GM19239 (cell line): ENCODE measurements at regions not wholly inside any gene's neighbourhood (a gene's known extent, or its start where the extent isn't known, plus 50 kb on each side); places are given as distances from the start of the nearest gene placed in this dataset.
"Not testable (repeated sequence)": the region's sequence is repeated elsewhere in the genome, so short reads cannot be mapped to it uniquely, and the experiment has no call there.

Source experiments
- DNase-seq: peaks from one replicate; pipeline ENCODE4 v3.0.0; 2011; ENCODE audit warnings: low spot score; ENCODE audit not compliant: insufficient read length
- FAIRE-seq: peaks from 2 replicates; lab custom pipeline; 2011; peaks lifted over from hg19 to GRCh38; lab: Jason Lieb, UNC

DNA sequence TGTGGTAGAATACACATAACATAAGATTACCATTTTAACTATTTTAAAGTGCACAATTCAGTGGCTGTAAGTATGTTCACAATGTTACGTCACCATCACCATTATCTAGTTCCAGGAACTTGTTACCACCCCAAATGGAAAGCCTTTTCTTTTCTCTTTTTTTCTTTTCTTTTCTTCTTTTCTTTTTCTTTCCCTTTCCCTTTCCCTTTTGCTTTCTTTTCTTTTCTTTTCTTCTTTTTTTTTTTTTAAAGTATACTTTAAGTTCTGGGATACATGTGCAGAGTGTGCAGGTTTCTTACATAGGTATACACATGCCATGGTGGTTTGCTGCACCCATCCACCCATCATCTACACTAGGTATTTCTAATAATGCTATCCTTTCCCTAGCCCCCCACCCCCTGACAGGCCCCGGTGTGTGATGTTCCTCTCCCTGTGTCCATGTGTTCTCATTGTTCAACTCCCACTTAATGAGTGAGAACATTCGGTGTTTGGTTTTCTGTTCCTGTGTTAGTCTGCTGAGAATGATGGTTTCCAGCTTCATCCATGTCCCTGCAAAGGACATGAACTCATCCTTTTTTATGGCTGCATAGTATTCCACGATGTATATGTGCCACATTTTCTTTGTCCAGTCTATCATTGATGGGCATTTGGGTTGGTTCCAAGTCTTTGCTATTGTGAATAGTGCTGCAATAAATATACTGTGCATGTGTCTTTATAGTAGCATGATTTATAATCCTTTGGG, 131.0 kb upstream of the PITX1 start:
- not testable (repeated sequence) for FAIRE-seq, DNase-seq

- no peak for DNase-seq
- no peak for FAIRE-seq
These were observed 129.9 kb upstream of the PITX1 start for GRCh38 chr5:135163964-135164363.

DNA sequence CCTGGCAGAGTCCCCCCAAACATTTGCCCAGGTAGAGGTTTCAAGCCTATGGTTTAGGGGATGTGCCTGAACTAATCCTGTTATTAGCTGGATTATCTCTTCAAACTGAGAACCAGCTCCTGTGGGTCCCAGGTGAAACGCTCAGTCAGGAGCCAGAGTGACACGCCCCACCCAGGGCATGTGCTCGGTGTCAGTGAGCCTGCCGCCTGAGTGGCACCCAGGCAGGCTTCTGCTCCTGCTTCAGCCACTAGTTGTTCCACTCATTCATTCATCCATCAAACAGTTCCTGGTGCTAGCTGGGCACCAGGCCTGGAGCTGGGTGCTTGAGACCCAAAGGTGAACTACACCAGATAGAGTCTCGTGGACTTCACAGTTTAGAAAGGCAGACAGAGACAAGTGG, 129.4 kb upstream of the PITX1 start:
- DNase-seq: no peak
- no peak for FAIRE-seq

- DNase-seq: no peak
- no peak for FAIRE-seq
These were observed 128.7 kb upstream of the PITX1 start for GRCh38 chr5:135162661-135163265.

DNA sequence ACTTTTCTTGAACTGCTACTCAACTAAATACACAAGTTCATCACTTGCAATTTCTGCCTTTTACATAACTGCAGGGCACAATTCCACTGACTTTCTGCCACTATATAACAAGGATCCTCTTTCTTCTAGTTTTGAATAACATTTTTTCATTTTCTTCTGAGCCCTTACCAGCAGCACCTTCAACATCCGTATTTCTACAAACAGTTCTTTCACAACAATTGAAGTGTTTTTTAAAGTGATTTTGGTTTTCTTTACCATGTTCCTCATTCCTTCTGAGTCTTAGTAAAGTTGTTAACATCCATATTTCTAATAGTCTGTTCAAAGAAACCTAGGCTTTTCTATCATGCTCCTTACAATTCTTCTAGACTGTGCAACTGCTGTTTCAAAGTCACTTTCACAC, 127.2 kb upstream of the PITX1 start:
- DNase-seq: no peak
- FAIRE-seq: no peak

GRCh38 chr5:135160036-135160675, 126.1 kb upstream of the PITX1 start:
- DNase-seq: no peak
- no peak for FAIRE-seq

DNA sequence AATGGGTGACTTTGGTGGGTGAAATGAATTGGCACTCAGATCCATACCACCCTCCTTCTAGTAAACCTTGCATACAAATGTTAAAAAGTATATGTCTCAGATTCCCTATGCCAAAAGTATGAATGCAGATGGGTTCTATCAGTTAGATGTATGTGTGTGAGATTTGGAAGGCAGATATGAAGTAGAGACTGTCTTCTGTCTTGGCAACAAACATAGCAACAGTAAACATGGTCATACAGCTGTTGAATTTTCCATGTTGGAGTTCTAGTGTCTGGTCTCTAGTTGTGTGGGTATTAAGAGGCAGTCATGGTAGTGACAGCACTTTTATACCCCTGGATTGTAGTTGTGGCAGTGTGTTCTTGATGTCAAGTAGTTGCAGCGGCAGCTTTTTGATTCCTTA, 125.6 kb upstream of the PITX1 start:
- FAIRE-seq (no peak), DNase-seq (no peak)

- no peak for DNase-seq
- FAIRE-seq: no peak
These were observed 125.0 kb upstream of the PITX1 start for GRCh38 chr5:135158982-135159381.

DNA sequence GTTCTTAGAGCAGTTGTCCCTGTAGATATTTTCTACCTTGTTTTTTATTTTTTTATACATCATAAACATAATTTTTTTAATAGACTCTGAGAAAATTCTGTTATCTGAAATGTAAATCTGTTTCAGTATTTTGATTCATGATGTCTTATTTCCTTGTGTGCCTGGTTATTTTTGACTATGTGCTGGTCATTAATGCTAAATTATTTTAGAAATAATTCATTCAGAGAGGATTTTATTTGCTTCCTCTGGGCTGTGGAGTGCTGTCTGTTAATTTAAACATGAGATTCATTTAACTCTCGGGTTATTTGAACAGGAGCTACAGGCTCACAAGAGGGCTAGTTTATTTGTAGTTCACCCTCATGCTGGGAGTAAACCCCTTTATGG, 124.3 kb upstream of the PITX1 start:
- FAIRE-seq: no peak

GRCh38 chr5:135157421-135158313, 123.6 kb upstream of the PITX1 start:
- no peak for DNase-seq
- FAIRE-seq: no peak

More for the DNA sequence above, 124.3 kb upstream of the PITX1 start:
- no peak for DNase-seq

- FAIRE-seq (no peak), DNase-seq (no peak)
These were observed 122.8 kb upstream of the PITX1 start for GRCh38 chr5:135156715-135157404.

DNA sequence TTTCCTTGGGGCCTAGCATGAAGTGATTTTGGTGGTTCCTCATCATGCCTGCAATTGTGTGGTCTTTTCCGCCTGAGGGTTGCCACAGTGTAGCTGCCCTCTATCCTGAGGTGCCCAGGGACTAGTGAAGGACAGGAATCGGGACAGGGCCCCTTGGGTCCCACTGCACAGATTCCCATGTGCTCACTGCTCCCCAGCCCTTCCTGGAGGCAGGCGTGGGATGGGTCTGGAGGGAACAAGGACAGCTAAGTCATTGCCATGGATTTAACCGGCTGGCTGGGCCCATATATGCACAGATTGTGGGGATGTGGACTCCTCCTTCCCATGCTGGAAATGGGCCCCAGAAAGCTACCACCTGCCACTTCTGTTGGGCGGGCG, 122.3 kb upstream of the PITX1 start:
- DNase-seq (no peak), FAIRE-seq (no peak)

GRCh38 chr5:135155616-135156214, 121.7 kb upstream of the PITX1 start:
- FAIRE-seq: no peak
- DNase-seq: no peak

DNA sequence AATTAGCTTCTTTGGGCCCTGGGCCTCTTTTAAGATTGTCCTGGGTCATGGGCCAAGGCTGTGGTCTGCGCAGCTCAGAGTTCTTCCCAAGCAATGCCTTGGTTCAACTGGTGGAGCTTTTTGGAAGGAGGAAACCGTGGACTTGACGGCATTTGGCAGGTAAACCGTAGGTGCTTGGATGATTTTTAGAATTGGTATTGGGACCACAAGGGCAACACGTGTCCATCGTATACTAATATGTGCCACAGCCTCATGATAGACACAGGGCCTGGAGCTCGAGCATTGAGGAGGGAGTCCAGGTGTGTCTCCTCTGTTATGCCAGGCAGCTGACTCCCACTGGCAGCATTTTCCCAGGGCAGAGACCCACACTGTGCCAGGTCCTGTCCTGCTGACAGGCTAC, 120.9 kb upstream of the PITX1 start:
- FAIRE-seq: no peak
- DNase-seq: no peak

GRCh38 chr5:135154197-135154596, 120.2 kb upstream of the PITX1 start:
- FAIRE-seq: no peak
- DNase-seq: no peak

DNA sequence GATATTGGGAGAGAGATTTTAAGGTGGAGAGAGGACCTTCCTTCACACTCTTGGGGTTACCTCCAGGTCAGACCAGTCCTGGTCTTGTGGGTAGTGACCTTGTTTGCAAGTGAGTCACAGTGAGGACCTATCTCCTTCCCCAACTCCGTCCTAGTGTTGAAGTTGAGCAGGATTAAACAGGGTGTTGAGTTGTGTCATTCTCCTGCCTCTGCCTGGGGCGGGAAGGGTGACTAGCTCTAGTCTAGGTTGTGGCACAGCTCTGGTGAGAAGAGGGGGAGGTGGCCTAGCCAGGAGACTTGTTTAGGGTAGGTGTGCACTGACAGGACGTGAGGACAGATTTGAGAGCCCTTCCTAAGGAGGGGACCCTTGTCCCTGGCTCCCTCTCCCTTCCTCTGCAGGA, 119.6 kb upstream of the PITX1 start:
- DNase-seq: no peak
- no peak for FAIRE-seq

GRCh38 chr5:135153259-135153658, 119.2 kb upstream of the PITX1 start:
- FAIRE-seq: no peak
- DNase-seq: no peak

DNA sequence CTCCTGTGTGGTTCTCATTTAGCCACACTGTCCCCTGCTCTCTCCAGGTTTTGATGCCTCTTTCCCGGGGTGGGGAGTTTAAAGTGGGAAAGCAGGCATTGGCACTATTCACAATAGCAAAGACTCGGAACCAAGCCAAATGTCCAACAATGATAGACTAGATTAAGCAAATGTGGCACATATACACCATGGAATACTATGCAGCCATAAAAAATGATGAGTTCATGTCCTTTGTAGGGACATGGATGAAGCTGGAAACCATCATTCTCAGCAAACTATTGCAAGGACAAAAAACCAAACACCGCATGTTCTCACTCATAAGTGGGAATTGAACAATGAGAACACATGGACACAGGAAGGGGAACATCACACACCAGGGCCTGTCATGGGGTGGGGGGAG, 117.6 kb upstream of the PITX1 start:
- not testable (repeated sequence) for DNase-seq, FAIRE-seq

- FAIRE-seq: no peak
- no peak for DNase-seq
These were observed 117.2 kb upstream of the PITX1 start for GRCh38 chr5:135151256-135151655.

DNA sequence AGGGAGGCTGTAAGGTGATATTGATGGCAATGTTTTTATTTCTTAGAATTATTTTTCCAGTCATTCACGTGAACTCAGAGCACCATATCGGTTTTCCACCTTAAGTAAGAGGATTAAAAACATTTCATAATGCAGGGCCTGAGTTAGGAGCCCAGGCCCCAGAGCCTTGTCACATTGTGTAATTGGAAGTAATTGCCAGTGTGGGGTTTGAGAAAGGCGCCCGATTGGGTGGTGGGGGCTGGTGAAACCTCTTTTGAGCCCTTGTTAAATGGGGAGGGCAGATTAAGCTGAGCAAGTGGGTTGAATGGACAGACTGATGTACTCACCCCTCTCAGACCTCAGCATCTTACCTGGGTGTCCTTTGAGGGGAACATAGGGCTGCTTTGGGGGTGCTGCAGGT, 116.7 kb upstream of the PITX1 start:
- no peak for FAIRE-seq
- DNase-seq: no peak
